SK-N-SH (cell line): ENCODE measurements at regions not wholly inside any gene's neighbourhood (a gene's known extent, or its start where the extent isn't known, plus 50 kb on each side); places are given as distances from the start of the nearest gene placed in this dataset.

Experiments
- CTCF ChIA-PET: fragments of 300-600, 350-600 bp; formaldehyde crosslinking; extraction: SDS; loops from one replicate; lab custom pipeline; 2021; lab: Yijun Ruan, JAX
- POLR2A ChIA-PET: fragments of 350-600 bp; sonication (Branson Sonifier 250); formaldehyde crosslinking; extraction: SDS; loops from one replicate; lab custom pipeline; 2020; ENCODE audit warnings: antibody characterized with exemption, inconsistent platforms; lab: Yijun Ruan, JAX
- DNase-seq: peaks from one replicate; pipeline ENCODE4 v3.0.0; 2012
- H2AFZ ChIP-seq: fragments of 200-600 bp; sonication (generic); 2 replicates; pipeline ENCODE4 v1.8.1; 2016; ENCODE audit warnings: antibody characterized with exemption, mild to moderate bottlenecking, low read depth
- H3F3A ChIP-seq: fragments of 200-600 bp; sonication (generic); replicated peaks from 2 replicates; pipeline ENCODE3; 2016; ENCODE audit warnings: antibody characterized with exemption, mild to moderate bottlenecking; ENCODE audit not compliant: insufficient read depth
- H3K27ac ChIP-seq, 2 experiments: fragments of 200-500 bp in 1 of 2; fragments of 200-600 bp in 1 of 2; sonication (Bioruptor generic) in 1 of 2; sonication (generic), shearing (Covaris generic) in 1 of 2; 2 replicates each; pipeline versions ENCODE4 v1.5.1 to v1.6.1; 2014 to 2016; ENCODE audit warnings: low read depth in 2 of 2, inconsistent platforms in 1 of 2, low read length in 1 of 2, mild to moderate bottlenecking in 1 of 2, mixed read lengths in 1 of 2
- H3K27me3 ChIP-seq: fragments of 200-600 bp; sonication (generic), shearing (Covaris generic); 2 replicates; pipeline ENCODE4 v1.6.1; 2016; ENCODE audit warnings: mixed run types; ENCODE audit not compliant: insufficient read depth
- H3K36me3 ChIP-seq, 2 experiments: fragments of 200-500 bp in 1 of 2; fragments of 200-600 bp in 1 of 2; sonication (Bioruptor generic) in 1 of 2; sonication (generic) in 1 of 2; replicated peaks in 1 of 2; 2 replicates each; pipeline versions ENCODE3 to v1.5.1; 2014 to 2016; ENCODE audit warnings: low read length in 1 of 2, mild to moderate bottlenecking in 1 of 2; ENCODE audit not compliant: insufficient read depth in 2 of 2, control insufficient read depth in 1 of 2
- H3K4me1 ChIP-seq, 2 experiments: fragments of 200-500 bp in 1 of 2; fragments of 200-600 bp in 1 of 2; sonication (Bioruptor generic) in 1 of 2; sonication (generic), shearing (Covaris generic) in 1 of 2; 2 replicates each; pipeline versions ENCODE4 v1.5.1 to v1.6.1; 2014 to 2016; ENCODE audit warnings: low read depth in 1 of 2, low read length in 1 of 2, mixed run types in 1 of 2; ENCODE audit not compliant: insufficient read depth in 2 of 2, control insufficient read depth in 1 of 2
- H3K4me2 ChIP-seq: fragments of 200-600 bp; sonication (generic), shearing (Covaris generic); 2 replicates; pipeline ENCODE4 v1.6.1; 2017; ENCODE audit warnings: mixed run types
- H3K4me3 ChIP-seq, 2 experiments: fragments of 200-500 bp in 1 of 2; fragments of 200-600 bp in 1 of 2; sonication (Bioruptor generic) in 1 of 2; sonication (generic), shearing (Covaris generic) in 1 of 2; 2 replicates each; pipeline versions ENCODE4 v1.5.1 to v1.8.1; 2014 to 2016; ENCODE audit warnings: low read depth in 2 of 2, inconsistent platforms in 1 of 2, low read length in 1 of 2, mild to moderate bottlenecking in 1 of 2, mixed read lengths in 1 of 2, moderate library complexity in 1 of 2
- H3K79me2 ChIP-seq: fragments of 200-600 bp; sonication (generic); 2 replicates; pipeline ENCODE4 v1.8.1; 2017; ENCODE audit warnings: mild to moderate bottlenecking; ENCODE audit not compliant: insufficient read depth
- H3K9ac ChIP-seq: fragments of 200-600 bp; sonication (generic); 2 replicates; pipeline ENCODE4 v1.6.1; 2017; ENCODE audit warnings: mixed run types
- H3K9me2 ChIP-seq: fragments of 200-600 bp; sonication (generic); 2 replicates; pipeline ENCODE4 v1.6.1; 2017; ENCODE audit warnings: mixed run types
- H3K9me3 ChIP-seq: fragments of 200-600 bp; sonication (generic); 2 replicates; pipeline ENCODE4 v1.6.1; 2017; ENCODE audit warnings: mixed run types, mild to moderate bottlenecking, moderate library complexity
- H4K20me1 ChIP-seq: fragments of 200-600 bp; sonication (generic); 2 replicates; pipeline ENCODE4 v1.6.1; 2017; ENCODE audit warnings: mild to moderate bottlenecking, mixed run types; ENCODE audit not compliant: insufficient read depth
- CHD2 ChIP-seq: fragments of 150-350 bp; IDR thresholded peaks from 2 replicates; pipeline ENCODE4 v1.6.1; 2018; ENCODE audit warnings: low read length; ENCODE audit not compliant: partially characterized antibody
- FOSL2 ChIP-seq: IDR thresholded peaks from 2 replicates; pipeline ENCODE4 v1.4.0; 2012; ENCODE audit warnings: low read depth, mild to moderate bottlenecking, moderate library complexity, borderline replicate concordance
- GATA2 ChIP-seq: sonication (generic); formaldehyde crosslinking; IDR thresholded peaks from 2 replicates; pipeline ENCODE4 v1.5.0; 2020; ENCODE audit warnings: mild to moderate bottlenecking, missing genetic modification reagents
- MXI1 ChIP-seq: IDR thresholded peaks from 2 replicates; pipeline ENCODE4 v1.6.1; 2012; ENCODE audit warnings: mild to moderate bottlenecking, low read depth, low read length, improper control_type of control experiment
- NRF1 ChIP-seq: IDR thresholded peaks from 2 replicates; pipeline ENCODE4 v1.6.1; 2012; ENCODE audit warnings: low read depth, mild to moderate bottlenecking, low read length
- POLR2AphosphoS5 ChIP-seq: IDR thresholded peaks from 2 replicates; pipeline ENCODE4 v1.6.1; 2012; ENCODE audit warnings: low read depth, low read length
- SIN3A ChIP-seq: IDR thresholded peaks from 2 replicates; pipeline ENCODE4 v1.6.1; 2012; ENCODE audit warnings: low read depth, mild to moderate bottlenecking, low read length, moderate library complexity, borderline replicate concordance
- SMC3 ChIP-seq: IDR thresholded peaks from 2 replicates; pipeline ENCODE4 v1.6.1; 2012; ENCODE audit warnings: low read depth, low read length, improper control_type of control experiment
- TAF1 ChIP-seq: IDR thresholded peaks from 2 replicates; pipeline ENCODE4 v1.6.1; 2012; ENCODE audit warnings: low read depth, mild to moderate bottlenecking, low read length, moderate library complexity, borderline replicate concordance
- TEAD4 ChIP-seq: IDR thresholded peaks from 2 replicates; pipeline ENCODE4 v1.4.0; 2012; ENCODE audit warnings: mild to moderate bottlenecking, borderline replicate concordance; ENCODE audit not compliant: insufficient read depth
- TF ChIP-seq, protein P1 (sequence below): fragments of 150-350 bp; IDR thresholded peaks from 2 replicates; pipeline ENCODE4 v1.6.1; 2017; ENCODE audit warnings: antibody characterized with exemption, low read length, low read depth, borderline replicate concordance
- TF ChIP-seq, protein P2 (sequence below): fragments of 200-600 bp; sonication (generic); IDR thresholded peaks from 2 replicates; pipeline ENCODE4 v1.6.1; 2017; ENCODE audit warnings: antibody characterized with exemption, mild to moderate bottlenecking, moderate library complexity
- TF ChIP-seq, protein P3 (sequence below): IDR thresholded peaks from 2 replicates; pipeline ENCODE4 v1.4.0; 2012; ENCODE audit warnings: low read depth, borderline replicate concordance
- TF ChIP-seq, protein P4 (sequence below): fragments of 150-350 bp; IDR thresholded peaks from 2 replicates; pipeline ENCODE4 v1.6.1; 2016; ENCODE audit warnings: mild to moderate bottlenecking, low read depth, low read length

DNA sequence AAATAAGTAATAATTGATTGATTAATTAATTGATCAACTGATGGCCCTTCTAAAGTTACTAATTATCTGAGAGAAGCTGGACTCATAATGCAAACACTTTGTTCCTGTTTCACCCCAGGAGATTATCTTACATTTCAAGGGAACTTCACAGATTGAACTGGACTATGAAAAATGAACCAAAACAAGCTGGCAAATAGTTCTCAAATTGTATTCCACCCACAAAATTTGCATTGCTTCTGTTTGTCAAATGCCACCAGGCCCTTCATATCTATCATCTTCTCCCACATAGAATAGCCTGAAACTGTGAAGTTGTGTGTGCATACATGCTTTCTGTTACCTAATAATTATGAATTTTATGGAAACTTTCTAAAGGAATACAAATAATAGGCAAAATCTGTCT is 104.0 kb downstream of the ZNF281 start:
- H3K4me1 ChIP-seq = peaks cover 0 to 7% of the 10 kb centered on the region in 2 experiments; a peak in 3 of 4 replicates
- no peaks in the 10 kb centered on the region for H3K9me2 ChIP-seq
- TF ChIP-seq, protein P1, sequence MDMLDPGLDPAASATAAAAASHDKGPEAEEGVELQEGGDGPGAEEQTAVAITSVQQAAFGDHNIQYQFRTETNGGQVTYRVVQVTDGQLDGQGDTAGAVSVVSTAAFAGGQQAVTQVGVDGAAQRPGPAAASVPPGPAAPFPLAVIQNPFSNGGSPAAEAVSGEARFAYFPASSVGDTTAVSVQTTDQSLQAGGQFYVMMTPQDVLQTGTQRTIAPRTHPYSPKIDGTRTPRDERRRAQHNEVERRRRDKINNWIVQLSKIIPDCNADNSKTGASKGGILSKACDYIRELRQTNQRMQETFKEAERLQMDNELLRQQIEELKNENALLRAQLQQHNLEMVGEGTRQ = no peak
- TF ChIP-seq SMC3 (no peak), SIN3A (no peak), POLR2AphosphoS5 (no peak), MXI1 (no peak), NRF1 (no peak), TEAD4 (no peak), TAF1 (no peak), GATA2 (no peak), FOSL2 (no peak), CHD2 (no peak)
- TF ChIP-seq, protein P2, sequence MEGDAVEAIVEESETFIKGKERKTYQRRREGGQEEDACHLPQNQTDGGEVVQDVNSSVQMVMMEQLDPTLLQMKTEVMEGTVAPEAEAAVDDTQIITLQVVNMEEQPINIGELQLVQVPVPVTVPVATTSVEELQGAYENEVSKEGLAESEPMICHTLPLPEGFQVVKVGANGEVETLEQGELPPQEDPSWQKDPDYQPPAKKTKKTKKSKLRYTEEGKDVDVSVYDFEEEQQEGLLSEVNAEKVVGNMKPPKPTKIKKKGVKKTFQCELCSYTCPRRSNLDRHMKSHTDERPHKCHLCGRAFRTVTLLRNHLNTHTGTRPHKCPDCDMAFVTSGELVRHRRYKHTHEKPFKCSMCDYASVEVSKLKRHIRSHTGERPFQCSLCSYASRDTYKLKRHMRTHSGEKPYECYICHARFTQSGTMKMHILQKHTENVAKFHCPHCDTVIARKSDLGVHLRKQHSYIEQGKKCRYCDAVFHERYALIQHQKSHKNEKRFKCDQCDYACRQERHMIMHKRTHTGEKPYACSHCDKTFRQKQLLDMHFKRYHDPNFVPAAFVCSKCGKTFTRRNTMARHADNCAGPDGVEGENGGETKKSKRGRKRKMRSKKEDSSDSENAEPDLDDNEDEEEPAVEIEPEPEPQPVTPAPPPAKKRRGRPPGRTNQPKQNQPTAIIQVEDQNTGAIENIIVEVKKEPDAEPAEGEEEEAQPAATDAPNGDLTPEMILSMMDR = no peak
- TF ChIP-seq, protein P3, sequence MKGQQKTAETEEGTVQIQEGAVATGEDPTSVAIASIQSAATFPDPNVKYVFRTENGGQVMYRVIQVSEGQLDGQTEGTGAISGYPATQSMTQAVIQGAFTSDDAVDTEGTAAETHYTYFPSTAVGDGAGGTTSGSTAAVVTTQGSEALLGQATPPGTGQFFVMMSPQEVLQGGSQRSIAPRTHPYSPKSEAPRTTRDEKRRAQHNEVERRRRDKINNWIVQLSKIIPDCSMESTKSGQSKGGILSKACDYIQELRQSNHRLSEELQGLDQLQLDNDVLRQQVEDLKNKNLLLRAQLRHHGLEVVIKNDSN = no peak
- TF ChIP-seq, protein P4, sequence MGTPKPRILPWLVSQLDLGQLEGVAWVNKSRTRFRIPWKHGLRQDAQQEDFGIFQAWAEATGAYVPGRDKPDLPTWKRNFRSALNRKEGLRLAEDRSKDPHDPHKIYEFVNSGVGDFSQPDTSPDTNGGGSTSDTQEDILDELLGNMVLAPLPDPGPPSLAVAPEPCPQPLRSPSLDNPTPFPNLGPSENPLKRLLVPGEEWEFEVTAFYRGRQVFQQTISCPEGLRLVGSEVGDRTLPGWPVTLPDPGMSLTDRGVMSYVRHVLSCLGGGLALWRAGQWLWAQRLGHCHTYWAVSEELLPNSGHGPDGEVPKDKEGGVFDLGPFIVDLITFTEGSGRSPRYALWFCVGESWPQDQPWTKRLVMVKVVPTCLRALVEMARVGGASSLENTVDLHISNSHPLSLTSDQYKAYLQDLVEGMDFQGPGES = no peak
- DNase-seq = no peak
- ChIA-PET CTCF (interaction anchor here (0.6 to 3.3 kb wide), 7 partner anchors 14 to 621 kb away, joined by 3 to 12 read pairs (median 3); no protein-coding TSS in a partner anchor), POLR2A (no interaction called here)
- no peaks in the 10 kb centered on the region for H3K36me3 ChIP-seq
- H3K4me3 ChIP-seq = no peak overlapping the region
- no peaks in the 10 kb centered on the region for H3F3A ChIP-seq
- H2AFZ ChIP-seq = no peak overlapping the region
- no peaks in the 10 kb centered on the region for H3K9me3 ChIP-seq
- H3K9ac ChIP-seq = no peak overlapping the region
- H3K27me3 ChIP-seq = no peaks in the 10 kb centered on the region
- H3K27ac ChIP-seq = no peak overlapping the region
- no peak overlapping the region for H3K4me2 ChIP-seq
- H4K20me1 ChIP-seq = no peaks in the 10 kb centered on the region
- no peaks in the 10 kb centered on the region for H3K79me2 ChIP-seq
